AML-193 (cell line): ENCODE measurements at regions not wholly inside any gene's neighbourhood (a gene's known extent, or its start where the extent isn't known, plus 50 kb on each side); places are given as distances from the start of the nearest gene placed in this dataset.

Experiments used
- DNase-seq, 2 experiments: peaks; one replicate each; lab custom pipeline; 2025; lab: John Stamatoyannopoulos, UW

GRCh38 chr5:29697278-29697677, 1496.2 kb upstream of the CDH6 start:
- DNase-seq: no peak

DNA sequence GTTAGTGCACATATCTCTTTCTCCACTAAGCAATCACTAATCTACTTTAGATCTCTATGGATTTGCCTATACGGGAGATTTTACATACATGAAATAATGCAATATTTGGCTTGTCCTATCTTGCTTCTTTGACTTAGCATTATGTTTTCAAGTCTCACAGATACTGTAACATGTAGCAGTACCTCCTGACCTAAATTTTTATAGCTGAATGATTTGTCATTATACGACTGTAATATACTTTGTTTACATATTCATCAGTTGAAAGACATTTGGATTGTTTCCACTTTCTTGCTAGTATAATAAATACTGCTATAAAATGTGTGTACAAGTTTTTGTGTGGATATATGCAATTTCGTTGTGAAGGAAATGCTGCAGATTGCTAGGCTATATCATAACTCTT, 1520.8 kb upstream of the CDH6 start:
- no peak for DNase-seq

GRCh38 chr5:29662876-29663275, 1530.6 kb upstream of the CDH6 start:
- DNase-seq: no peak

GRCh38 chr5:29654954-29655353, 1538.5 kb upstream of the CDH6 start:
- no peak for DNase-seq

DNA sequence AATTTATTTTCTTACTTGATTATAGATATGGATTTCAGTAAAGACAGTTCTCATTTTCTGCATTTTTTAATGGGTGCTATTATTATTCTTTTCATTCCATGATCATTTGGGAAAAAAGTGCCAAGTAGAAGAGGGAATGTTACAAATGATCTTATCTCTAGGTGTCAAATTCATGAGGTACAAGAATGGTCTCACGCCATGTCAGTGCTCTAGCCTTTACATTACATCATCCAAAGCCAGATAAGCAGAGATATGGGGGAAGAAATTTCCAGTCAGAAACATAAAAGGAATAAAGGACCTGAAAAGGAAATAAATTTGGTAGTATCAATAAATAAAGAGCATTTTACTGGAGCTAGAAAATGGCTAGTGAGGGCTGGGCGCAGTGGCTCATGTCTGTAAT, 1544.2 kb upstream of the CDH6 start:
- no peak for DNase-seq

DNA sequence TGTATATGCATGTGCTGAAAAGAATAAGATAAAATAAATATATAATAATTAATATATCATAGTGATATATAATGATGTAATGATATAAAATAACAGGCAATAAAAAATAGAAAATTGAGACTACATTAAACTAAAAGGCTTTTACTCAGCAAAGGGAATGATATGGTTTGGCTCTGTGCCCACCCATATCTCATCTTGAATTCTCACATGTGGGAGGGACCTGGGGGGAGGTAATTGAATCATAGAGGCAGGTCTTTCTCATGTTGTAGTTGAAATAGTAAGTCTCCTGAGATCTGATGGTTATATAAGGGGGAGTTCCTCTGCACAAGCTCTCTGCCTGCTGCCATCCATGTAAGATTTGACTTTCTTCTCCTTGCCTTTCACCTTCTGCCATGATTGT, 1550.9 kb upstream of the CDH6 start:
- no peak for DNase-seq

GRCh38 chr5:29614206-29614605, 1579.3 kb upstream of the CDH6 start:
- no peak for DNase-seq

- DNase-seq: no peak
Observed at GRCh38 chr5:29588236-29588635, 1605.2 kb upstream of the CDH6 start.

GRCh38 chr5:29587832-29588231, 1605.7 kb upstream of the CDH6 start:
- DNase-seq: no peak

- DNase-seq: no peak
Observed at GRCh38 chr5:29568028-29568427, 1625.5 kb upstream of the CDH6 start.

DNA sequence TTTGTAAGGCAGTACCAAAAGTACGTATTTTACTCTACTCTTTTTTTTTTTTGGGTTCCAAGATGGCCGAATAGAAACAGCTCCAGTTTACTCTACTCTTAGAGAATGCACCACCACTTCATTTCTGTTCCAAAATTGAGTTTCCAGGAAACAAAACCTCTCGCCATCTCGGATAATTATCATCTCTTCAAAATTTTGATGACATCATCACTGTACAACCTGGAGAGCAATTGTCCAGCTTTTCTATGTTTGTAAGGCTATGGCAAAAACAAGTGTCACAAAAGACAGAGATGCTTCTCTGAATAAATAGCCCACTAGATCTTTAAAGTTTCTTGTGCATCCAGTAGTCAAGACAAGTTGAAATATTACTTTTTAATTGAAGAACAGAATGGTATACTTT, 1631.9 kb upstream of the CDH6 start:
- no peak for DNase-seq

DNA sequence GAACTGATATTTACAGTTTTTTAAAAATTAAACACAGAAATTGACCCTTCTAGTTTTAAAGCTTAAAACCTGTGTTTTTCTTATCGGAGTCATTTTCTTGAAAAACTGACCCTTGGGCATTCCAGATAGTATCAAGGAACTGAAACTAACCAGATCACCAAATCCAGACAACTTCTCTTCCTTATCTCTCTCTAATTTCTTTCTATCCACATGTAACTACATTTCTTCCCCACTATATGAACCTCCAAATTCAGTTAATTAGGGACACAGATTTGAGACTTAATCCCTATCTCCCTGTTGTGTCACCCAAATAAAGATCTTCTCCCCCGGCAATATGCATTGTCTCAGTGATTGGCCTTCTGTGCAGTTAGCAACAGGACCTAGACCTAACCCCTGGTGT, 1643.0 kb upstream of the CDH6 start:
- no peak for DNase-seq

GRCh38 chr5:29548262-29548661, 1645.2 kb upstream of the CDH6 start:
- DNase-seq: no peak

DNA sequence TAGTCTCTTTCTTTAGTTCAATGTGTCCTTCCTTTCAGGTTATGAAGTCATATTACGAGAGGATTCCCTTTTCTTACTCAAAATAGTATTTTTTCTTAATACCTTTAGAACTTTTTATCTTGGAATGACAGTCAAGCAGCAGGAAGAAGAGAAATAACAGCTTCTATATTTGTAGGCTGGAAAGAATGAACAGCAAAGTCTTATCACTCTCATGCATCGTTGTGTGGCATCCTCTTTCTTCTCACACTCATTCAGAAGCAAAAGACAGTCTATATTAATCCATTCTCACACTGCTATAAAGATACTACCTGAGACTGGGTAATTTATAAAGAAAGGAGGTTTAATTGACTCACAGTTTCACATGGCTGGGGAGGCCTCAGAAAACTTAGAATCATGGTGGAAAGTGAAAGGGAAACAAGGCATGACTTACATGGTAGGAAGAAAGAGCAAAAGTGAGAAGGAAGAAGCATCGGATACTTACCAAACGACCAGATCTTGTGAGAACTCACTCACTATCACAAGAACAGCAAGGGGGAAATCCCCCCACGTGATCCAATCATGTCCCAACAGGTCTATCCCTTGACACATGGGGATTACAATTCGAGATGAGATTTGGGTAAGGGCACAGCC, 1646.1 kb upstream of the CDH6 start:
- no peak for DNase-seq

DNA sequence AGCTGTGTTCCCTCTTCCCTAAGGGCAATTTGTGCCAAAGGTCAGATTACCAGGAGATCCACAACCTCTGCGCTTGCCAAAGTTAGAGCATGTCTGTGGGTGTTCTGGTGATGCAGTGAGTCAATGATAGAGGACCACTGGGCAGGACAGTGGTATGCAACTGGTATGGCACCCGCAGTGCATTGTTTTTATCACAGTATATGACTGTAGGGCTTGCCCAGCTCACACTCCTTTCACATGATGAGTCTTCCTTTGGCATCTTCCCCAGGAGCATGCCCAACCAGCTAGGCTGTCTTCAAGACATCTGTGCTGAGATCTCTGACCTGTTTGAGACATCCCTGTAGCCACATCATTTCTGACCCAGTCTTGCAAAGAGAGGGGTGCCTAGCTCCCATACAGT, 1650.0 kb upstream of the CDH6 start:
- no peak for DNase-seq

DNA sequence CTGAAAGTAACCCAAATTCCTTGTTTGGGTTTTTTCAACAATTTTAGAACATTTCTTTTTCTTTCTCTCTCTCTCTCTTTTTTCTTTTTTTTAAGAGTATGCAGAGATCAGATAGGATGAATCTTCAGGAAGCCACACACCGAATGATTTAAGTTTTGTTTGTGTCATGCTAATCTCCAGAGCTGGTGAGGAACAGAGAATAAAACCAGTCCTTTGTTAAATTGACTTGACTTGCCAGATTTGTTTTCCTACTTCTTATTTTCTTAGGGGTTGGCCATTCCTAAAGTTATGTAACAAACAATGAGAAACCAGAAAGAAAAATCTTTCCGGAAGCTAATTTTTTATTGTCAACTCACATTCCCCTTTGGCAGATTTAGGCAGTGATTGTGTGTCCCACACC, 1669.3 kb upstream of the CDH6 start:
- no peak for DNase-seq

GRCh38 chr5:29518176-29518575, 1675.3 kb upstream of the CDH6 start:
- no peak for DNase-seq

GRCh38 chr5:29516224-29516623, 1677.3 kb upstream of the CDH6 start:
- DNase-seq: no peak

GRCh38 chr5:29508131-29508530, 1685.4 kb upstream of the CDH6 start:
- DNase-seq: no peak

- DNase-seq: no peak
Observed at GRCh38 chr5:29504411-29504810, 1689.1 kb upstream of the CDH6 start.

DNA sequence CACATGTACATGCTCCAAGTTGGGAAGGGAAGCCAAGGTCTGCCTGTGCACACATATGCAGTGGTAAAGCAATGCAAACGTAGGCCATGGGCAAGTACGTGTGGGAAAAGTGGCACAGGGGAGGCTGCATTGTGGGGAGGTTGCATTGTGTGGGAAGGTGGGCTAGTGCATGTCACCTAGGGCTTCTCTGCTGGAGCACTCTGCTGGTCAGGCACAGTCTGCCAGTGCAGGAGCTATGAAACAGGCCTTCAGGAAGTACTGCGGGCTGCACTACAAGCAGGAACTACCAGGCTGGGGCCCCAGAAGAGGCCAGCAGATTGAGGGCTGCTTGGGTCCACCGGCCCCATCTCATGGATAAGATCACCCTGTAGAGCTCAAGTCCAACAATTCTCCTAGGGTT, 1694.6 kb upstream of the CDH6 start:
- no peak for DNase-seq

DNA sequence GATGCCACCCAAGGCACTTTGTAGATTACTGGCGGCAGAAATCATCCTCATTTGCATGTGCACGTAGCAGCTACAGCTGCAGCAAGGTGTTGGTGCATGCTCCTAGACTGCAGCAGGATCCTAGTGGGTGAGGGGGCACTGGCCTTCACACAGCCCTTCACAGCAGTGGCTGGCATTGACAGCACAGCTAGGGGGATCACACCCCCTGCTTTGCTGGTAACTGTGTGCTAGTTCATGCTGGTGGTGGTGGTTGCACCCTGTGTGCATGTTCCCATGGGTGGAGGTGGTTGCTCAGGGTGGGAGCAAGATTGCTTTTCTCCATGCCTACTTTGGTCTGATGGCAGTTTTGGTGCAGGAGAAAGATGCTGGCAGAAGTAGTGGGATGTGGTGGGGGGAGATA, 1695.1 kb upstream of the CDH6 start:
- DNase-seq: no peak

GRCh38 chr5:29485333-29485732, 1708.2 kb upstream of the CDH6 start:
- DNase-seq: no peak

DNA sequence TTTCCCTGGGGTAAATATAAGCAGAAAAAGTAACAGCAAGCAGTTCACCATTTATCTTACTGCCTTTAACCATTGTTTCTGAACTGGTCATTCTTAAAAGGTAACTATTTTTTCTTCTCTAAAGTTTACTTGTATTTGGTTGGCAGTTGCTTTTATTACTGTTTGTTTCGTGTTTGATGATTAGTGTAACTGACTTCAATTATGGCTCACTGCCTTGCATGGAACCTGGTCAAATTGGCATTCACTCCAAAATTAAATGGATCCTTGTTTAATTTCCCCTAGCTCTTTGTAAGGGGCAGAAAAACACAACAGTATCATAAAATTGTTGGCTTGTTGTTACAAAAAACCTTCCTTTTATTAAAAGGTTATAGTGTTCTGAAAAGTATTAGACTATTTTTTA, 1723.9 kb upstream of the CDH6 start:
- no peak for DNase-seq

DNA sequence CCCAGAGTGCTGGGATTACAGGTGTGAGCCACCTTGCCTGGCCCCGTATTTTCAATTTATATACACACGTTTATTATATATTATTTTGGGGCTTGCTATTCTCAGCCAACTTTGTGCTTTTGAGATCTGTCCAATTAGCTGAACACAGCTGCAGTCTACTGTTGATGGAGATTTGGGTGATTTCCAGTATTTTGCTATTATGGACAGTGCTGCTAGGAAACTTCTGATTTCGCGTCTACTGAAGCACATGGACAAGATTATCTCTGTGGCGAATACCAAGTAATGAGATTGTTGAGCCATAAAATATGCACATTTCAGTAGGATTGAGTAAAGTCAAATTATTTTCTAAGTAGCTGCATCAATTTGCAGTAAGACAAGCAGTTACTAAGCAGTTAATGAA, 1731.2 kb upstream of the CDH6 start:
- no peak for DNase-seq
